Common myeloid progenitor, CD34-positive (primary cell): ENCODE measurements at regions not wholly inside any gene's neighbourhood (a gene's known extent, or its start where the extent isn't known, plus 50 kb on each side); places are given as distances from the start of the nearest gene placed in this dataset.
A peak's percentile ranks its signal among the peaks of the same experiment; 100 is the strongest.

Experiments used
- CTCF ChIA-PET: fragments of 350-600 bp; sonication (Branson Sonifier 250); formaldehyde crosslinking; loops from one replicate; lab custom pipeline; 2021; ENCODE audit warnings: antibody characterized with exemption; lab: Charles Lee
- POLR2A ChIA-PET: fragments of 350-600 bp; sonication (Branson Sonifier 250); formaldehyde crosslinking; loops from one replicate; lab custom pipeline; 2021; ENCODE audit warnings: antibody characterized with exemption; lab: Charles Lee
- DNase-seq, 3 donors: peaks; one replicate each; pipeline versions ENCODE4 v3.0.0 to v3.0.0-alpha.2; 2013
- H3K27ac ChIP-seq, 2 experiments: 1 replicate in 1 of 2; 2 replicates in 1 of 2; pipeline ENCODE4 v1.7.0; 2013; ENCODE audit warnings: inconsistent platforms in 2 of 2, low read length in 2 of 2, mild to moderate bottlenecking in 2 of 2, low read depth in 1 of 2, moderate library complexity in 1 of 2; ENCODE audit not compliant: severe bottlenecking in 2 of 2, insufficient read depth in 1 of 2, poor library complexity in 1 of 2
- H3K27me3 ChIP-seq, 5 experiments: replicated peaks in 2 of 5; 1 replicate in 3 of 5; 2 replicates in 2 of 5; pipeline versions ENCODE4 v1.6.1 to v1.7.0; 2013; ENCODE audit warnings: low read length in 4 of 5, mild to moderate bottlenecking in 2 of 5, moderate library complexity in 2 of 5, inconsistent platforms in 1 of 5; ENCODE audit not compliant: insufficient read depth in 5 of 5, control insufficient read depth in 4 of 5
- H3K36me3 ChIP-seq, 4 experiments: 1 replicate in 2 of 4; 2 replicates in 2 of 4; pipeline versions ENCODE4 v1.6.1 to v1.7.0; 2013; ENCODE audit warnings: low read length in 3 of 4, control low read depth in 1 of 4, mild to moderate bottlenecking in 1 of 4; ENCODE audit not compliant: control insufficient read depth in 4 of 4, insufficient read depth in 4 of 4
- H3K4me1 ChIP-seq, 4 experiments: 1 replicate in 3 of 4; 2 replicates in 1 of 4; pipeline versions ENCODE4 v1.6.1 to v1.7.1; 2013; ENCODE audit warnings: low read length in 3 of 4, mild to moderate bottlenecking in 3 of 4, control low read depth in 1 of 4, inconsistent platforms in 1 of 4, moderate library complexity in 1 of 4; ENCODE audit not compliant: control insufficient read depth in 4 of 4, insufficient read depth in 4 of 4; ENCODE audit errors: control extremely low read depth in 1 of 4
- H3K4me3 ChIP-seq, 7 experiments: 1 replicate in 4 of 7; 2 replicates in 3 of 7; pipeline versions ENCODE4 v1.5.1 to v1.7.0; 2013; ENCODE audit warnings: mild to moderate bottlenecking in 7 of 7, low read length in 6 of 7, moderate library complexity in 6 of 7, inconsistent platforms in 2 of 7, low read depth in 2 of 7, control low read depth in 1 of 7; ENCODE audit not compliant: insufficient read depth in 4 of 7, control insufficient read depth in 1 of 7; ENCODE audit errors: extremely low read depth in 1 of 7
- H3K9me3 ChIP-seq, 5 experiments: 1 replicate in 4 of 5; 2 replicates in 1 of 5; pipeline versions ENCODE4 v1.6.1 to v1.7.1; 2013; ENCODE audit warnings: low read length in 4 of 5, mild to moderate bottlenecking in 2 of 5, inconsistent platforms in 1 of 5, low read depth in 1 of 5, moderate library complexity in 1 of 5; ENCODE audit not compliant: control insufficient read depth in 4 of 5, insufficient read depth in 2 of 5; ENCODE audit errors: control extremely low read depth in 1 of 5
- WGBS: methylation state at CpG from one replicate; pipeline ENCODE4 v1.1.5; 2013; ENCODE audit not compliant: insufficient coverage; 5-methylcytosine and 5-hydroxymethylcytosine counted together

- H3K36me3 ChIP-seq, result no peaks in the 10 kb centered on the region
- H3K9me3 ChIP-seq, result no peaks in the 10 kb centered on the region
- DNase-seq, result no peak
- H3K27ac ChIP-seq, result no peak overlapping the region
- no peaks in the 10 kb centered on the region for H3K4me1 ChIP-seq
- ChIA-PET POLR2A (no interaction called here), CTCF (interaction anchor here (0.7 to 1.6 kb wide), 2 partner anchors 8 to 16 kb away, joined by 3 read pairs; no protein-coding TSS in a partner anchor)
- 100% methylated on average over 7 of the region's 9 CpGs for WGBS
- no peak overlapping the region for H3K4me3 ChIP-seq
- no peaks in the 10 kb centered on the region for H3K27me3 ChIP-seq
Observed at GRCh38 chr13:67416047-67416925, 186.2 kb upstream of the PCDH9 start.

GRCh38 chr13:67410645-67411044 lies 180.5 kb upstream of the PCDH9 start:
- no peaks in the 10 kb centered on the region for H3K9me3 ChIP-seq

GRCh38 chr13:67408798-67409197 lies 178.7 kb upstream of the PCDH9 start:
- no peaks in the 10 kb centered on the region for H3K36me3 ChIP-seq
- WGBS, result no CpG with 5 or more reads among the region's 1 CpG
- H3K4me3 ChIP-seq, result no peak overlapping the region
- H3K4me1 ChIP-seq, result no peaks in the 10 kb centered on the region
- peak in 1 of 3 donors; percentile 1 for DNase-seq
- POLR2A ChIA-PET, result interaction anchor here (0.6 kb wide), 1 partner anchor 14 kb away, joined by 5 read pairs; no protein-coding TSS in a partner anchor
- CTCF ChIA-PET, result no interaction called here
- no peaks in the 10 kb centered on the region for H3K9me3 ChIP-seq
- no peaks in the 10 kb centered on the region for H3K27me3 ChIP-seq
- H3K27ac ChIP-seq, result no peak overlapping the region

More at GRCh38 chr13:67410645-67411044, 180.5 kb upstream of the PCDH9 start:
- DNase-seq, result no peak
- CTCF ChIA-PET, result no interaction called here
- POLR2A ChIA-PET, result no interaction called here
- Histone ChIP-seq H3K27ac (no peak overlapping the region), H3K4me3 (no peak overlapping the region), H3K27me3 (no peaks in the 10 kb centered on the region), H3K36me3 (no peaks in the 10 kb centered on the region), H3K4me1 (no peaks in the 10 kb centered on the region)
- no CpG with 5 or more reads among the region's 1 CpG for WGBS

GRCh38 chr13:67402546-67402945 lies 172.4 kb upstream of the PCDH9 start:
- Histone ChIP-seq H3K9me3 (peaks cover 0 to 6% (median 2%) of the 10 kb centered on the region in 5 experiments), H3K27me3 (no peaks in the 10 kb centered on the region), H3K4me1 (no peaks in the 10 kb centered on the region), H3K4me3 (no peak overlapping the region), H3K36me3 (no peaks in the 10 kb centered on the region), H3K27ac (no peak overlapping the region)
- ChIA-PET POLR2A (no interaction called here), CTCF (no interaction called here)
- WGBS, result 99% methylated on average over 7 of the region's 7 CpGs
- no peak for DNase-seq

- Histone ChIP-seq H3K27ac (no peak overlapping the region), H3K9me3 (peaks cover 0 to 6% (median 2%) of the 10 kb centered on the region in 5 experiments), H3K27me3 (no peaks in the 10 kb centered on the region), H3K4me3 (no peak overlapping the region), H3K36me3 (no peaks in the 10 kb centered on the region), H3K4me1 (no peaks in the 10 kb centered on the region)
- ChIA-PET CTCF (no interaction called here), POLR2A (no interaction called here)
- DNase-seq, result no peak
- no CpG with 5 or more reads among the region's 1 CpG for WGBS
Observed at GRCh38 chr13:67395577-67395976, 165.4 kb upstream of the PCDH9 start.

- DNase-seq, result no peak
- no peak overlapping the region for H3K27ac ChIP-seq
- no peak overlapping the region for H3K4me3 ChIP-seq
- no peaks in the 10 kb centered on the region for H3K9me3 ChIP-seq
- H3K36me3 ChIP-seq, result no peaks in the 10 kb centered on the region
- ChIA-PET POLR2A (no interaction called here), CTCF (no interaction called here)
- no peaks in the 10 kb centered on the region for H3K4me1 ChIP-seq
- H3K27me3 ChIP-seq, result no peaks in the 10 kb centered on the region
Observed at GRCh38 chr13:67392014-67392413, 161.9 kb upstream of the PCDH9 start.

- Histone ChIP-seq H3K4me1 (no peaks in the 10 kb centered on the region), H3K36me3 (no peaks in the 10 kb centered on the region), H3K4me3 (no peak overlapping the region), H3K9me3 (no peaks in the 10 kb centered on the region), H3K27ac (no peak overlapping the region), H3K27me3 (no peaks in the 10 kb centered on the region)
- 100% methylated on average over 1 of the region's 2 CpGs for WGBS
- POLR2A ChIA-PET, result no interaction called here
- CTCF ChIA-PET, result no interaction called here
- no peak for DNase-seq
Observed at GRCh38 chr13:67390462-67391086, 160.4 kb upstream of the PCDH9 start.
